Colonic mucosa (tissue), 4 donors: ENCODE measurements at regions not wholly inside any gene's neighbourhood (a gene's known extent, or its start where the extent isn't known, plus 50 kb on each side); places are given as distances from the start of the nearest gene placed in this dataset.

Experiments
- DNase-seq: peaks from one replicate; pipeline ENCODE4 v3.0.0-alpha.2; 2020
- H3K27ac ChIP-seq: fragments of 200-600 bp; one replicate; pipeline ENCODE4 v1.8.0; 2021
- H3K27me3 ChIP-seq: fragments of 200-600 bp; one replicate; pipeline ENCODE4 v1.8.0; 2021
- H3K36me3 ChIP-seq: fragments of 200-600 bp; one replicate; pipeline ENCODE4 v1.8.0; 2021
- H3K4me1 ChIP-seq: fragments of 200-600 bp; one replicate; pipeline ENCODE4 v1.8.0; 2021; ENCODE audit warnings: mild to moderate bottlenecking
- H3K4me3 ChIP-seq: fragments of 200-600 bp; one replicate; pipeline ENCODE4 v1.8.0; 2021
- H3K9ac ChIP-seq, 2 donors: one replicate each; pipeline ENCODE4 v1.7.0; 2013; ENCODE audit warnings: control low read depth in 2 of 2, low read depth in 2 of 2, low read length in 2 of 2
- H3K9me3 ChIP-seq: fragments of 200-600 bp; one replicate; pipeline ENCODE4 v1.8.0; 2021
- intact Hi-C: fragments of 100-400 bp; cut with DNase I; formaldehyde crosslinking; loops from one replicate; pipeline ENCODE4 v1.14.1; 2022
- TF ChIP-seq, protein P1 (sequence below): fragments of 200-600 bp; IDR thresholded peaks from one replicate; pipeline ENCODE4 v1.8.0; 2022; ENCODE audit warnings: antibody characterized with exemption, mild to moderate bottlenecking
- donor health status: healthy.
- donor health status: DM: no; HTN: no; CAD: no.
- donor health status: DM: no; HTN: no; CAD: no.

DNA sequence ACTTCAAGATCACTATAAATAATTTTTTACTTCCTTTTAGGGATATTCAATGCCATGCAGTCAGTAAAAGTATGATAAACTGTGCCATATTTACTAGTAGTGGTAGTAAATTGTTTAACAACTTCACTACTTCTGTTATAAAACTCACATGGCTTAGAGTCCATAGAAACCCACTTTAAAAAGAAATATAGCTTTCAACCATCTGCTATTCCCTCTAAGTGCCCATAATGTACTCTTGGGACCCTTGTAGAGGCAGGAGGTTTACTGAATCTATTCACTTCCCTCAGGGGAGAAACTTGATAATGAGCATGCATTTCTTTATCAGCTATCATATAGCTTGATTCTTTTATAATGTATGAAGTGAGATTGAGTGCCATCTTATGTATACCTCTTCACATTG is 1448.4 kb upstream of the ALCAM start:
- TF ChIP-seq, protein P1, sequence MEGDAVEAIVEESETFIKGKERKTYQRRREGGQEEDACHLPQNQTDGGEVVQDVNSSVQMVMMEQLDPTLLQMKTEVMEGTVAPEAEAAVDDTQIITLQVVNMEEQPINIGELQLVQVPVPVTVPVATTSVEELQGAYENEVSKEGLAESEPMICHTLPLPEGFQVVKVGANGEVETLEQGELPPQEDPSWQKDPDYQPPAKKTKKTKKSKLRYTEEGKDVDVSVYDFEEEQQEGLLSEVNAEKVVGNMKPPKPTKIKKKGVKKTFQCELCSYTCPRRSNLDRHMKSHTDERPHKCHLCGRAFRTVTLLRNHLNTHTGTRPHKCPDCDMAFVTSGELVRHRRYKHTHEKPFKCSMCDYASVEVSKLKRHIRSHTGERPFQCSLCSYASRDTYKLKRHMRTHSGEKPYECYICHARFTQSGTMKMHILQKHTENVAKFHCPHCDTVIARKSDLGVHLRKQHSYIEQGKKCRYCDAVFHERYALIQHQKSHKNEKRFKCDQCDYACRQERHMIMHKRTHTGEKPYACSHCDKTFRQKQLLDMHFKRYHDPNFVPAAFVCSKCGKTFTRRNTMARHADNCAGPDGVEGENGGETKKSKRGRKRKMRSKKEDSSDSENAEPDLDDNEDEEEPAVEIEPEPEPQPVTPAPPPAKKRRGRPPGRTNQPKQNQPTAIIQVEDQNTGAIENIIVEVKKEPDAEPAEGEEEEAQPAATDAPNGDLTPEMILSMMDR = no peak
- intact Hi-C loops = no loop called here
- no peaks in the 10 kb centered on the region for H3K9me3 ChIP-seq
- H3K4me1 ChIP-seq = no peaks in the 10 kb centered on the region
- H3K4me3 ChIP-seq = no peak overlapping the region
- H3K36me3 ChIP-seq = no peaks in the 10 kb centered on the region
- DNase-seq = no peak
- H3K27ac ChIP-seq = no peak overlapping the region
- H3K27me3 ChIP-seq = no peaks in the 10 kb centered on the region
- no peak overlapping the region for H3K9ac ChIP-seq

DNA sequence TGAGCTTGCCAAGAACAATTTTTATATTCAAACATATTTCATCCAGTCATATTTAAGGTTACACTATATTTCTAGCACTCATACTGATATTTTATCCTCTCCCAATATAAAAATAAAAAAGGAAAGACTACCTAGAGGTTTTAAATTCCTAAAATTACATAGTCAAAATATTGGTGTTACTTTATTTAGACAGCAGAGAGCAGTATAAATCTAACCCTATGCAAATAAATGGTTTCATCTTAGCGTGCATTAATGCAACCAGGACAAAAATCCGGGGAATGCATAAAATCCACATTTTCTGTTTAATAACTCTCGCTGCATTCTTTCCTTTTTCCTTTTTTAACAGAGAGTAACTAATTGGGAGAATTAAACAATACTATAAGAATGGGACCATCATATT is 1447.4 kb upstream of the ALCAM start:
- no peak for DNase-seq
- H3K36me3 ChIP-seq = no peaks in the 10 kb centered on the region
- intact Hi-C loops = no loop called here
- H3K27ac ChIP-seq = no peak overlapping the region
- no peaks in the 10 kb centered on the region for H3K4me1 ChIP-seq
- no peaks in the 10 kb centered on the region for H3K9me3 ChIP-seq
- H3K9ac ChIP-seq = no peak overlapping the region
- TF ChIP-seq, protein P1 = no peak
- H3K4me3 ChIP-seq = no peak overlapping the region
- H3K27me3 ChIP-seq = no peaks in the 10 kb centered on the region

DNA sequence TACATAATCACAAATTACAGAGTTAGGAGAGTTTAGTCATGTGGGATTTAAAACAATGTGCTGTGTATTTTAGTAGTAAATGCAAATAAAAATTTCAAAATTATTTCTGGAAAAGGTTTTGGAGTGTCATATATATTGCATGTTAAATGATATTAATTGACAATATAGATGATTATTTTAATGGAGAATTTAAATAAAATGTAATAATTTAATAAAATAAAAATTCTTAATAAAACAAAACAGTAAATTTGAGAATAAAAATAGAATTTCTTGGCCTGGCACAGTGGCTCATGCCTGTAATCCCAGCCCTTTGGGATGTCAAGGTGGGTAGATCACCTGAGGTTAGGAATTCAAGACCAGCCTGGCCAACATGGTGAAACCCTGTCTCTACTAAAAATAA is 1442.8 kb upstream of the ALCAM start:
- no peak overlapping the region for H3K9ac ChIP-seq
- no peaks in the 10 kb centered on the region for H3K36me3 ChIP-seq
- no peaks in the 10 kb centered on the region for H3K9me3 ChIP-seq
- no peaks in the 10 kb centered on the region for H3K4me1 ChIP-seq
- no peak overlapping the region for H3K27ac ChIP-seq
- no peak for DNase-seq
- no peak overlapping the region for H3K4me3 ChIP-seq
- H3K27me3 ChIP-seq = no peaks in the 10 kb centered on the region
- intact Hi-C loops = no loop called here
- TF ChIP-seq, protein P1 = no peak

DNA sequence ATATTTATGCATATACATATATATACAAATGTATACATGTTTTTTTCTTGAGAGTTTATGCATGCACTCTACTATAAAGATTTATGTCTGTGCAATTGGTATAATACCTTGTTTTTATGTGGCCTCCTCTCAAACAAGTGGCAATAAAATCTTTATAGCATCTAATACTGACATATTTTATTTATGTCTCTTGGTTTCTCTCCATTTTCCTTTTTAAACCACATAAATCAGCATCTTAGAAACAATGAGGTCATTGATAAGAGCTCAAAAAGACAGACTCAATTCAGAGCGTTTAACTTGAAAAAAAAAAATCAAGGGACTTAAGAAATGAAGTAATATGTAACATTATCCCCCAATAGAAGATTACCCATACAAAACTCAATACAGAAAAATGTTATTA is 1442.2 kb upstream of the ALCAM start:
- H3K4me3 ChIP-seq = no peak overlapping the region
- TF ChIP-seq, protein P1 = no peak
- H3K27ac ChIP-seq = no peak overlapping the region
- H3K36me3 ChIP-seq = no peaks in the 10 kb centered on the region
- DNase-seq = no peak
- intact Hi-C loops = no loop called here
- no peak overlapping the region for H3K9ac ChIP-seq
- no peaks in the 10 kb centered on the region for H3K4me1 ChIP-seq
- H3K9me3 ChIP-seq = no peaks in the 10 kb centered on the region
- no peaks in the 10 kb centered on the region for H3K27me3 ChIP-seq

DNA sequence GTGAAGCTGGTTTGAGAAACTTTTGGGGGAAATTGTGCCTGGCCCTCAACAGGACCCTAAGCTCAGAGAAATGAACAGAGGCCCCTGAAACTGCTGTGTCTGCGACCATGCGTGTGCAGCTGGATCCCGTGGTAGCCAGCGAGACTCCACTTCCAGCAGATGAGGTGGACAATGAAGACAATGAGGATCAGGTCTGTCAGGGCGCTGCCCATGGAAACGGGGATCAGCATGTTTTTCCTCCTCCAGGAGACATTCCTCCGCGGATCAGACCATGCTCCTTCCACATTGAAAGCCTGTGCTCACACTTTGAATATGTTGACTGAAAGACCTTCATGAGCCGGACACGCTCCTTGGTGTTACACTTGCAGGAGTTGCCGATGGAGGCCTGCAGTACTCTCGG is 1439.8 kb upstream of the ALCAM start:
- TF ChIP-seq, protein P1 = no peak
- H3K4me1 ChIP-seq = no peaks in the 10 kb centered on the region
- H3K9ac ChIP-seq = no peak overlapping the region
- no peak for DNase-seq
- intact Hi-C loops = no loop called here
- H3K36me3 ChIP-seq = no peaks in the 10 kb centered on the region
- no peaks in the 10 kb centered on the region for H3K9me3 ChIP-seq
- no peak overlapping the region for H3K4me3 ChIP-seq
- H3K27me3 ChIP-seq = no peaks in the 10 kb centered on the region
- H3K27ac ChIP-seq = no peak overlapping the region

DNA sequence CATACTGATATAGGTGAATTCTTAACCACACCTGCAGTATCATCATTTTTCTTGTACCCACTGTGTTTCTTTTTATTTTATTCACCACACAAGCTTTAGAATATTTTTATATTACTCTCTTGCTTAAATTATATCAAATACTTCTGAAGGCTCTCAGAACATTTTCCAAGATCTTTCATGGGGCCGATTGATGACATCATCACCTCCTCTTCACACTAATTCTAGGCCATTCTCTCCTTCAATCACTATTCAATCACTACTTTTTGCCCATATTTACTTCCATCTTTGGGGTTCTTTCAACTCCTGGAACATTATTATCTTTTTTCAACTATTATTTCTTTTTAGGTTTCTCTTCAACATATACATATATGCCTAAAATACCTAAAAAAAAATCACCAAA is 1438.8 kb upstream of the ALCAM start:
- no peaks in the 10 kb centered on the region for H3K27me3 ChIP-seq
- no peak for DNase-seq
- intact Hi-C loops = no loop called here
- H3K9me3 ChIP-seq = no peaks in the 10 kb centered on the region
- no peak overlapping the region for H3K4me3 ChIP-seq
- TF ChIP-seq, protein P1 = no peak
- no peaks in the 10 kb centered on the region for H3K36me3 ChIP-seq
- no peak overlapping the region for H3K9ac ChIP-seq
- no peaks in the 10 kb centered on the region for H3K4me1 ChIP-seq
- no peak overlapping the region for H3K27ac ChIP-seq
